NCI-H2227 (cell line): ENCODE measurements at regions not wholly inside any gene's neighbourhood (a gene's known extent, or its start where the extent isn't known, plus 50 kb on each side); places are given as distances from the start of the nearest gene placed in this dataset.

Experiments
- DNase-seq: peaks from one replicate; lab custom pipeline; 2025; ENCODE audit not compliant: unreplicated experiment; lab: John Stamatoyannopoulos, UW

DNA sequence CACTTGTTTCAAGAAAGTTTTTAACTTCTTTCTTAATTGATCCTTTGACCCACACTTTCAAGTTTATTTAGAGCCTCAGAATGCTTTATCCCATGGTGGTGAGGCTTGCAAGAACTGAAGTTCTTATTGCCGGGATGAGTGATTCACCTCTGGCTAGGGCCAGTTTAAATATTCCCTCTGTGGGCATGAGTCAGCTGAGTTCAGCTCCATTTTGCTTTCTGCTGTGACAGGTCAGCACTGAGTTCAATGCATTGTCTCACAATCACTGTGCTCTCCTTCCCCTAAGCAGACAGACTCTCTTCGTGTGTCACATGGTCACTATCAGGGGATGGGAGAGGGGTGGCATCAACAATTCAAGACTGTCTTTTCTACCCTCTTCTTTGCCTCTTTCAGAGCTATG is 514.6 kb upstream of the FBXO33 start:
- DNase-seq = no peak

DNA sequence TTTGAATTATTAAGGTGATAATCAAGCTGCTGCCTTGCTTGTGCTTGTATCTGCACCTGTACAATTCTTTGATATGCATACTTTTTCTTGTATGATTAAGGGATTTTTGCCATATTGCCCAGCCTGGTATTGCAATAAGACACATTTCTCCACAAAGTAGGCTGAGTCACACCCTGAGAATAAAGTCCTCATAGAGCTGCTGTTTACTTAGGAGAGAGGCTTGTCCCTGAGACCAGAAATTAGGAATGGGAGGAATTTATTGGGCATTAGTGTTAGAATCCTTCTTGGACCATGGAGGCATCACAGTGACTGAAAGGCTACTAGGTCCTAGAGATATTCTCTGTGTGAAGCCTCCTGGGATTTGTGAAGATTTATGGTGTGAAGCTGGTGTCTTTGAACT is 506.8 kb upstream of the FBXO33 start:
- DNase-seq = no peak

DNA sequence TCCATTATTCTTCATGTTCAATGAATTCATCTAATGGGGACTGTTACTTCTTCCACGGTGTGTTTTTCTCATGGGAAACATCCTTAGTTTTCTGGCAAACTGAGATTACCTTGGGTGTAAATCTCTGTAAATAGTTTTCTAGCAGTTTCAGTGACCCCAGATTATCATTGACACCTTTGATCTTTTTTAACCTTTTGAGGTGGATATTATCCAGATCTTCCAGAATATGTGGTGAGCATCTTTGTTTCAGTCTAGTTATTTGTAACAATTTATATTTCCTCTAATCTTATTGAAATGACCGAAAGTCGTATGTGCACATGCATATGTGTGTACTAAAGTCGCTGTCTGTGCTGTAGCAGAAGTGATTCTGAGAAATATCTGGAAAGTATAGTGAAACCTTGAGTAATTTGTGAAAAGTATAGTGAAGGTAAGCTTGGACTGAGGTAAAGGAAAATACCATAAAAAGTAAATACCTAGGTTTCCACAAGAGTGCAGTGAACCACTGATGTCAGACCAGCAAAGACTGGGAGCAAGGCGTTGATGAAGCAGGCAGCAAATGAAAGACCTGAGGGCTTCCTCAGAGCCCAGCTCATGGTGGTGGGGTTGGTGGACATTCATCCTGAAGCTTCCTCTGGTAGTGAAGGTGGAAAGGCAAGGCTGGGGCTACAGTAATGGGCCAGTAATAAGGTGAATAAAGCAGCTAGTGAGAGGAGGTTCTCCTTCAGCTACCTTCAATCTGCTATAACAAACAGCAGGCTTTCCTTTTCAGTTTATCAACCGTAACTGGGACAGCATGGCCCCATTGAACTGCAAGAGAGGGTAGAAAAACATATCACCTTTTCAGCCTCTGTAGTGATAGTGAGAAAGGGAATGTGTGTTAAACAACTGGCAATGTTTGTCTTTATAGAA is 480.2 kb upstream of the FBXO33 start:
- no peak for DNase-seq

DNA sequence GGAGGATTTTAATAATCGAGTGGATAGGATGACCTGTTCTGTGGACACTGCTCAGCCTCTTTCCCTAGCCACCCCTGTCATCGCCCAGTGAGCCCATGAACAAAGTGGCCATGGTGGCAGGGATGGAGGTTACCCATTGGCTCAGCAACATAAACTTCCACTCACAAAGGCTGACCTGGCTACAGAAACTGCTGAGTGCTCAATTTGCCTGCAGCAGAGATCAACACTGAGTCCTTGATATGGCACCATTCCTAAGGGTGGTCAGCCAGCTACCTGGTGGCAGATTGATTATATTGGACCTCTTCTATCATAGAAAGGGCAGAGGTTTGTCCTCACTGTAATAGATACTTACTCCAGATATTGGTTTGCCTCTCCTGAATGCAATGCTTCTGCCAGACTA is 465.4 kb upstream of the FBXO33 start:
- DNase-seq = no peak

DNA sequence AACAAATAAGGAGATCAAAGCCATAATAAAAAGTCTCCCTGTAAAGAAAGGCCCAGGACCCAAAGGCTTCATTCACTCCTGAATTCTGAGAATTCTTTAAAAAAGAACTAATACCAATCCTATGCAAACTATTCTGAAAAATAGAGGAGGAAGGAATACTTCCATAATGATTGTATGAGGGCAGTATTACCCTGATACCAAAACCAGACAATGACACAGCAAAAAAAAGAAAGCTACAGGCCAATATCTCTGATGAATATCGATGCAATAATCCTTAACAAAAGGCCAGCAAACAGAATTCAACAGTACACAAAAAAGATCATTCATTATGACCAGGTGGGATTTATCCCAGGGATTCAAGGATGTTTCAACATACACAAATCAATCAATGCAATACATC is 457.8 kb upstream of the FBXO33 start:
- DNase-seq = no peak

DNA sequence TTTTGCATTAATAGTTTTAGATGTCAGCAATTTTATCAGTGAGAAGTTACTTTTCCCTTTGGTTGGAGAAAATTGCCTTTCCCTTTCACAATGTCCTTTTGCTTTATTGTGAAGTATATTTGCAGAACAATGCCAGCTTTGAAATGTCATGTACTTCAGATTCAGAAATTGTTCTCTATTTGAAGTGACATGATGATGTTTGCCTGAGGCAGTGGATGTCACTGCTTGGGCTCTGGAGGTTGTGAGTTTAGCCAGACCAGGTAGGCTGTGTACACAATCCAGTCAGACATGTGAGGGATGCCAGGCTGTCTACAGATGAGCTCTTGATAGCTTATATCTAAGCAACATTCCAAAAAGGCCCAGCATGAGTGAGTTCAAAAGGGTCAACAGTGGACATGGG is 451.9 kb upstream of the FBXO33 start:
- DNase-seq = no peak

DNA sequence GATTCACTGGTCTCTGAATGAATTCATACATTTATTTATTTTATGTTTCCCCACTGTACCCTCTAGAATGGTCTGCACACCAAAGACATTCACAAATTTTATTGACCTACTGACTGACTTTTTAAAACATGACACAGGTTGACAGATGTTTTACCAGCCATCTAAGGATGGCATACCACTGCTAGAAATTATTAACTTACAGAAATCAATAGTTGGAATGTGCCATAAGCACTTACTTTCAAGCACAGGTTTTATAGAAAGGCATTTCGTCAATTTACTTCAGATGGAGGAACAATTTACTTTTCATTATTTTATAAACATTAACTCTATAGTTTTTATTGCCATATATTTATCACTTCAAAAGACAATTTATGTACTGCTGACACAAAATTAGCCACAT is 448.7 kb upstream of the FBXO33 start:
- no peak for DNase-seq

DNA sequence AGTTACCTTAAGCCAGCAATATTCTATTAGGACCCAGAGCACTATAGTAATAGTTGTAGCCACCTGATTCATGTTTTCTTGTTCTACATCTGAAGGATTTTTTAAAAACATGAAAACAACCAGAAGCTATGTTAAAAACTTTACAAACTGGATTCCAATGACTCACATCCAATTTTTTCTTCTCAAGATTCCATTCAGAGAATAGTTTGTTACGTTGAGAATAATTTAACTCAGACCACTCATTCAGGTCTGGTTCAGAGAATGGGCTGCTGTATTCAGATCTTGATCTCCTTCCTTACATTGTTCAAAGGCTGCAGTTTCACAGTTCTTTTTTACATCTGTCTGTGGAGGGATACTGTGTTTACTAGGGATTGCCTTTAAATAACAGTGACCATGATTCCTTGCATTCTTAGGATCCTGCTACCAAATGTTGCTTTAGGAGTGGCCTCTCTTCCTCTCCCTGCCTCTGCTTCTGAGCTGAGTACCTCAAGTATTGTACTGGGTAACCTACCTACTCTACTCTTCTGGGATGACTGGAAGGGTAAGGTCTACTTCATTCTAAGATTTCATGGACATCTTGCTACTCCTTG is 448.0 kb upstream of the FBXO33 start:
- DNase-seq = no peak

DNA sequence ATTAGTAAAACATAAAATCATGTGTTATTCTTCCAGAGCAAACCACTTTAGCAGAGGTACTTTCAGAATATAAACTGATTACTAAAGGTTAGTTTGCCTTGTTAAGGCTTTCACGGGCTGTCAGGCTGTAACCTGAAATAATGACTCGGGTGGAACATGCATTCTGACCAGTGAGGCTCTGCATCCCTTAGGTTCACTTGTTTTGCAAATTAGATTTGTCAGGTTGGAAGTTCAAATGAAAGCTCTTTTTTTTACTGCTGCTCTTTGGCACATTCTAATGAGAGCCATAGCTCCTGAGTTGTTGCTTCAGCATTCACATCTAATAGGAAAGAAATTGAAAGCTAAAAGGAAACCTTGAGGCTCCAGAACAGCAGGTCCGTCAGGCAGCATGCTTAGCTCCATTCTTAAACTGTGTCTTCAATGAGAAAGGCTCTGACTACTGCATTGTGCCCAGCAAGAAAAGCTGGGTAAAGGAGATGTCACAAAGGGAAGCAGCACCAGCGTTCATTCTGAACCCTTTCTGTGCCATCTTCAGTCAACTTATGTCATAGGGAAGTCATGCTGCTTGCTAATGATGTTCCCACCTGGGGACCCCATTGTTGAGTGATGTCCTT is 445.5 kb upstream of the FBXO33 start:
- no peak for DNase-seq

DNA sequence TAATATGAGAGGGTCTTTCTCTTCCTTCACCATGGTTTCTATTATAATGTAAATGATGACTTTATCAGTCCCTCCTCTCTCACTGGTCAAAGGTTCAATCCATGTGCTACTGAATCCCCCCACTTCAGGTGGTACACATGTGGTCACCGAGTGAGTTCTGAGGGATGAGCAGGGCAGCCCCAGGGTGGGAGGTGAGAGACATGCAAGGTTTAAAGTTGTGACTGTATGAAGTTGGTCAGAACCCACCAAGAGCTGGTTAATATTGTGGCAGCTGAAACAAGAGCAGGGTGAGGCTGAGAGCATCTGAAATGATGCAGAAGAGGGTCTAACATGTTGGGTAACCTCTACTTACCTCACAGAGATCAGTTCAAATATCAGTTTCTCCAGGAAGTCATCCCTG is 444.7 kb upstream of the FBXO33 start:
- DNase-seq = no peak

DNA sequence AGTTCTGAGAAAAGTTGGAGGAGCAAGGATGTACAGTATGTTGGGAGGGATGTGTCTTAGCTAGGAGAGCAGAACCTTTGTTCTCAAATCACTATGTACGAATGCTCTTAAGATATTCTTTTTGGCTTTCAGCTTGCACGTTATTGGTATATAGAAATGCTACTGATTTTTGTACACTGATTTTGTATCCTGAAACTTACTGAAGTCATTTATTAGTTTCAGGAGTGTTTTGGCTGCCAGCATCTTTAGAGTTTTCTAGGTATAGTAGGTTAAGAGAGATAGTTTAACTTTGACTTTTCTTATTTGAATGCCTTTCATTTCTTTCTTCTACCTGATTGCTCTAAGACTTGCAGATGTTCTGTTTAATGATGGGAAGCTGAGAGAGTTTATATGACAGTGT is 442.8 kb upstream of the FBXO33 start:
- DNase-seq = no peak

DNA sequence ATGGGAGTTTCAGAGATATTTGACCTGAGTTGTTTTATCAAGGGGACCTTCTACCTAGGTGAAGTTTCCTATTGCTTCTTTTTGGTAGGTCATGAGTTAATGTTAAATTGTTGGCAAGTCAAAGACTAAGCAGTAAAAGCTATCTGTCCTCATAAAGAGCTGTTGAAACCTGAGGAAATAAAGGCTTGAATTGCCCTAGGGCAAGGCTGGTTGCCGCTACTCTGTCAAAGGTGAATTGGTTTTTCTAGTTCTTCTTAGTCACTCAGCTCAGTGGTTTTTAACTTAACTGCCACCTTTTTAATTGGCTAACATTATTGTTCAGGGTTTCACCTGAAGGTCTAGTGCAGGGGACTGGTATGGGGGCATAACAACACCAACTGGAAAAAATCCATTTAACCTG is 441.6 kb upstream of the FBXO33 start:
- no peak for DNase-seq

DNA sequence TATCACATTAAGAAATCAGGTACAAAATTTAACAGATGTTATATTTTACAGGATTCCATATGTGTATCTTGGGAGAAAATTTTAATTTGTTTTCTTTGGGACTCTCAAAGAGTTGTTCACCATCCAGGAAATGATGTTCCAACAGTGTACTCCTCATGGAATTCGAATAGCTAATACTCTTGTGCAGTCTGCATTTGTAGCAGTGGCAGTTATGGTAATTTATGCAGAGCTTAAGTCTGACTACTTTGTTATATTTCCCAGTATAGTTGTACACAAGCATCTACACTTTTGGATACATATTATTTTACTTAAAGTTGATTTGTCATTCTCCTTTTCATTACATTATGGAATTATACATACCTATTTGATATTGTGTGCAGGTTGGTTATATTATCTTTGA is 436.7 kb upstream of the FBXO33 start:
- no peak for DNase-seq

DNA sequence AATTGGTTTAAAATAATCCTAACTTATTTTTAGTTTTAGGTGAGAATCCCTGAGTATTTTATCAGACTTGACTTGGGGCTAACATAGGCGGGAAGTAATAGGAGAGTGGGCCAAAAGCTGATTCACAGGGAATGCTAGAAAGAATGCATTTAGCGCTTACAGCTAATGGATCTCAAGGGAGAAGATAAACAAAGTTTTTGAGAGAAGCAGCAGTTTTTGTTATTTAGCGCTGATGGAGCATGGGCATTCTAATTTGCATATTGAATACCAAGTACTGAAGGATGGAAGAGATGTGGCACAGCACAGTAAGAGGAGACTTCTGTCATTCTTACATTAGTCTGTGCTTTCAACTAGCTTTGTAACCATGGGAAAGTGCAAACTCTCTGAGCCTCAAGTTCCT is 436.0 kb upstream of the FBXO33 start:
- DNase-seq = no peak

DNA sequence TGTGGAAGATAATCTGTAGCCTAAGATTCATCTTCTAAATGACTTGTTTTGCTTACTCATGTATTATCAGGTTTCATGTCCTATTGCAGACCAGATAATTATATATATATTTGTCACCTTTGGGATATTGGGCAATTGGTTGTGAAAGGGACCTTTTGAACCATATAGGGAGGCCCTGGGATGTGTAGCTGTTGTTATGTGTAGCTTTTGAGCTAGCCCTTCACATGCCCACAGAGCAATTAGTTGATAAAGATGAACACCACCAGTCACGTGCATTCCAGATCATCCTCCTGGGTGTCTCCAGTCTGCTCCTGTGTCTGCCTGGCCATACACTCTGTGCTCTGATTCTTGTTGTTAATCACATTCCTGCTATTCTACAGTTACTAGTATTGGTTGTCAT is 431.2 kb upstream of the FBXO33 start:
- no peak for DNase-seq

DNA sequence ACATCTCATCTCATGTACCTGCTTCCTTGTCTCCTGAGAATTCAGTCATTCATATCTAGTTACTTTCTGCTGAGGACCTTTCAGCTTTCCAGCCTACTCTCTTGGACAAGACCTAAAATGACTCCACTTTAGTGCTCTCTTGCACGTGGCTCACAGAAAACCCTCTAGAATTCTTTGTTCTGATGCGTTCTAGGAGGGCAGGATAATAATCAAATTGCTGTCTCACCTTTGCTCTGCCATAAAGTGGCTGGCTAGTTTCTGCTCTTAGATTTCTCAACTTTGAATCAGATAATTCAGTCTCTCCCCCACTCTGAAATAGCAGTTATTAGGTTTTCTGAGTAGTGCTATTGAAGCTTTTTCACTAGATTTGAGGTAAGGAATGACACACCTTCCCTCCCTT is 429.5 kb upstream of the FBXO33 start:
- no peak for DNase-seq

DNA sequence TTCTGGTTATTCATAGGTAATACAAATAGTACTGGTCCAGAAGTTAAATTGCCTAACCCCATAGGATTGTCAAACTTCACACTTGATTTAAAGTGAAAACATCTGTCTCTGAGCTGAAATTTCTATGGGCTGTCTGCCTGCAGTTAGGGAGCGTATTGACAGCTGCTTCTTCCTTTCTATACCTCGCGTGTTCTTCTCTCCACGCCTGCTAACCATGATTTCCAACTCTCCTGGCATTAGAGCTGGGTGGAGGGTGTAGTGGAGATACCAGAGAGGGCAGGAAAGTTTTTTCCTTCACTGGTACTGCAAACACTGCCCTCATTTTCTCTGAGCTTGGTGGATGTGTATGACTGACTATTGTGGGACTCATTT is 429.0 kb upstream of the FBXO33 start:
- no peak for DNase-seq

DNA sequence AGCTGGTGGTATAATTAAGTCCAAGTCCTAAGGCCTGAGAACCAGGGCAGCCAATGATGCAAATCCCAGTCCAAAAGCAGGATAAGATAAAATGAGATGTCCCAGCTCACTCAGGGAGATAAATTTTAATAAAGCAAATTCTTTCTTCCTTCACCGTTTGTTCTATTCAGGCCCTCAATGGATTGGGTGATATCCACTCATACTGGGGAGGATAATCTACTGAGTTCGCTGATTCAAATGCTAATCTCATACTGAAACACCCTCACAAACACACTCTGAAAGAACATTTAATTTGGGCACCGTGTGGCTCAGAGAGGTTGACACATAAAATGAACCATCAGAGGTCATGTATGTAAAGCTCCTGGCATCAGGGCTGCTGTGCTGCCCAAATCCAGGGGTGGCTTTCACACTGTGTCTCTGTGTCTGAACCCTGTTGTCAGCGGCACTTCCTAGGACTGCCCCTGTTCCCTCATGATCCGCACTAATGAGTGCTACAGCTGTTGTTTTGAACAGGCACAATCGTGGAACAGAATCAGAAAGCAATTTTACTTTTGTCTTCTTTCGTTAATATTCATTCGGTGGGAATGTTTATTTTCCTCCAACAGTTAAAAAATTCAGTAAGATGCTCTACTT is 428.5 kb upstream of the FBXO33 start:
- no peak for DNase-seq

DNA sequence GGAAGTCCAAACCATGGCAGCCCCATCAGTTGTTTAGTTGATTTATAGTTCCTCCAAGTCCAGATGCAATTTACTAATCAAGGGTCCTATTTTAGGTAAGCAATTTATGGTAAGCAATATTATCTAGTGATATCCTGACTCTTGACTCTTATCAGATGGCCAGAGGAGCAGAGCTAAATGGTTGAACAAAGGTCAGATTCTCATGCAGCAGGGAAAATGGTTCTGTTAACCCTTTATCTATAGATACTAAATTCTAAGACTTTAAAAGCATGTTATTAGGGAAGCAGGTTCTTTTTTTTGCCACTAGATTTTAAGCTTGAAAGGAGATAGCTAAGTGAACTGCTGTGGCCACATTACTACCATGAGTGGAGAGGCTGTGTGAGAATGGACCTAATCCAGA is 427.1 kb upstream of the FBXO33 start:
- no peak for DNase-seq

DNA sequence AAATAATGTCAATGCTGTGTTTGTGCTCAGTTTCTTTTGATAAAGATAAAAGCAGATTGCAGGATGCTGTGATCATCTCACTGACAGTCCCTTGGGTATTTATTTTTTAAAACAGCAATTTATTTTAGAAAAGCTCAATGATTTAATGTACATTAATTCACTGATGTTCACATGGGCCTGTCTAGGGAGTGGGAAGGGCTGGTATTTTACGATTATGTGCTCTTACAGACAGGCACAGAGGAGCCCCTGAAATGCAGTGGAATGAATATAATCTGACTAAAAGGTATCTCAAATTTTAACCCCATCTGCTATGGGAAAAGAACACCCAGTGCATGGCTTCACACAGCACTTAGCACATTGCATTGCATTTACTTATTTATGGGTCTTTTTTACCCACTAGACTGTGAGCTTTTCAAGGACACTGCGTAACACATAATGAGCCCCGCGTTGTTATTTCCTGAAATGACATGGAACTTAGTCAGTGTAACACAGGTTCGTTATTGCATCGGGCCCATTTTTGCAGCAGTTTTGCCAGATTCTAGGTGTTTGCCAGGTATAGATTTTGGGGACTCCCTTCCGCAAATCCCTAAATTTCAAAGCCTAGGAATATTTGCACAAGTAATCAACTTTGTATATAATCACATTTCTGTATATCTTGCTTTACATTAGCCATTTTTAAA is 425.3 kb upstream of the FBXO33 start:
- DNase-seq = no peak

DNA sequence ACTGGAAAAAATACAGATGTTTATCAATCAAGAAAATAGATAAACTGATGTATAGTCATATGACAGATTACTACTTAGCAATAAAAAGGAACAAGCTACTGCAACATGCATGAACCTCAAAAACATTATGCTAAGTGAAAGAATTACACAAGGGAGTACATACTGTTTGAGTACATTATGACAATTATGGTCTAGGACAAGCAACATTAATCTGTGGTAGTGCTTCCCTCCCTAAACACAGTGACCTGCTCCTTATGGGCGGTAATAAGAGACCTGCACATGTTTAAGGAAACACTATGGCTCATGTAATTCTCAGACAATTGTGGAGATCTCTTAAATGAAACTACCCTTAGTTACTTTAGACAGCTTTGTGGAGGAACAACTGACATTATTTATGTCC is 421.2 kb upstream of the FBXO33 start:
- DNase-seq = no peak
